HG03342 (cell line): ENCODE measurements at regions not wholly inside any gene's neighbourhood (a gene's known extent, or its start where the extent isn't known, plus 50 kb on each side); places are given as distances from the start of the nearest gene placed in this dataset.
"Not testable (repeated sequence)": the region's sequence is repeated elsewhere in the genome, so short reads cannot be mapped to it uniquely, and the experiment has no call there.

Experiments
- ATAC-seq: cut with Tn5 transposase; IDR thresholded peaks from one replicate; pipeline ENCODE4 v1.9.1; 2021; ENCODE audit warnings: mild to moderate bottlenecking, moderate library complexity; ENCODE audit not compliant: unreplicated experiment

DNA sequence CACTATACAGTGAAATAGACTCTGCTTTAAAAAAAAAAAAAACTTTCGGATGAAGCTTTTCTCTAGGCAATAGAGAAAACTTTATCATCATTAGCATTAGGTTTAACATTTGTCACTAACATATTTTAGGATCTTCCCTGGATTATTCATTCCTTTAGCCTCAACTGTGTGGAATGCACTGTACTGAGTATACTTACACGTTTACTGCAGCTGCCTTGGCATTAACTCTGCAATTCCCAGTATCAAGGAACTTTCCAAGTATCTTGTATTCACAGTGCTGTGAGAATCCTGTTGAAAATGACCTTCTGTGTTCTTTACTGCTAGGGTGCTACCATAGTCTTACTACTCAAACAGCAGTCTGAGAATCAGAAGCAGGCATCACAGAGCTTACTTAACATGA lies 328.2 kb upstream of the COL3A1 start:
- no peak for ATAC-seq

DNA sequence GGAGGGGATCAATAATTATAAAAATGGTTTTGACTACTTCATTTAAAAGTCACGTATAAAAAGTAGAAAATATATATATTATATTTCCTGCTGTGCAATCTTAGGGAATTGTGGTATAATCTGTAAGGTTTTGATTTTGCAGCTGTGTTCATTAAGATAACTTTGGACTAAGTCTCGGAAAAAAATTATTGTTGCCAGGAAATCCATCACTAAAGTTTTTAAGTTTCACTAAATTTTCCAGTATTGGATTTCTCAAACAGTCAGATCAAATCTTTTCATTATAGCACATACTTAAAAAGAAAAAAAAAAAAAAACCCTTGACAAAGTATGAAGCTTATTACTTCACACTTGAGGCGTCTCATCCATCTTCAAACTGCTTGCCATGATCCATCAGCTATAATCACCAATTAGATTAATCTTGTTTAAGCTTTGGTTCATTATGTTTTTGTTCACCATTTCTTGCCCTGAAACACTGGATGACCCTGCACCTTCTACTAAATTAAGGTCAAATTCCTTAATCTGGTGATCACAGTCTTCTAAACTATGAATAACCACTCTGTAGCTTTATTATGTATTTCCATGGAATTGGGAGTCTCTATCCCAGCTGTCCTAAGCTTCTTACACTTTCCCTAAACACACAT lies 326.6 kb upstream of the COL3A1 start:
- no peak for ATAC-seq

DNA sequence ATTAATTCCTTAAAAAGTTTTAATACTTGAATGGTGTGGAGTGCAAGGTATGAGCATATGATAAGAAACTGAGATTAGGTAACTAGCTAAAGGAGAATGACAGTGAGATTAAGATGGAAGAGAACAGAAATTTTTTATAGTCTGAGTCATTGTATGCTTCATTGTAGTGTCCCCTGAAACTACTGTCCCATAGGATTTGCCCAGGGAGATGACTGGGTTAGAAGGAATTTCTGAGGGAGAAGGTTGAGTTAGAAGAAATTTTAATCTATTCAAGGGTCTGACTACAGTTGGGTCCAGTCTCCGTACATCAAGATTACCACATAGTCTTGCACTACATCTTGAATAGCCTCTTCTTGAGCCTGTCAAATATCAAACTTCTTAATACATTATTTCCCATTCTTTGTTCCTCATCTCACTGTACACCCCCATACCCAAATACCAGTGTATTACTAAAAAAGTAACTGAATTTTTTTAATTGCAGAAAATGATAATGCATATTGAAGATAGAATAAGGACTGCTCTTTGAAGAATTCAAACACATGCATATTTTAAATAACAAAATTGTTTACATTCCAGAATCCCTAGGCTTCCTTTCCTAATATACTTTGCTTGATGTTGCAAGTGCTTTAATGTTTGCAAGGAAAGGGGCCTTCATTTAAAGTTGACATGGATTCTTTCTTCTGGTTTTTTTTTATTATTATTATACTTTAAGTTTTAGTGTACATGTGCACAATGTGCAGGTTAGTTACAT lies 314.3 kb upstream of the COL3A1 start:
- ATAC-seq = no peak

DNA sequence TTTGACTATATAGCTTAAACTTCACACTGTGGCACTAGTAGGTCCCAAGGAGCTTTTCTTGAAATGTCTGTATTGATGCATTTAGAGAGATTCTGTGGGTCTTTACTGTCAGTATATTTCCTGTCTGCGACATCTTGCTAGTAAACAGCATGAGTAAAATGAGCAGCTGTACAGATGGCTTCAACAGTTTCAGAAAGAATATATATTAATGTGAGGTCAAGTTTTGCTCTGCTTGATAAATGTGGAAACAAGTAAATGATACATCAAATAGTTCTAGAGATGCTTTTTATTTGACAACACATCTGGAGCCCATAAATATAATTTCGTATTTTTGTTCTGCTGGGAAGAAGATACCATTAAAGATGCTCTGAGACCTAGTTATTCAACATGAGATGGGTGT lies 310.9 kb upstream of the COL3A1 start:
- no peak for ATAC-seq

DNA sequence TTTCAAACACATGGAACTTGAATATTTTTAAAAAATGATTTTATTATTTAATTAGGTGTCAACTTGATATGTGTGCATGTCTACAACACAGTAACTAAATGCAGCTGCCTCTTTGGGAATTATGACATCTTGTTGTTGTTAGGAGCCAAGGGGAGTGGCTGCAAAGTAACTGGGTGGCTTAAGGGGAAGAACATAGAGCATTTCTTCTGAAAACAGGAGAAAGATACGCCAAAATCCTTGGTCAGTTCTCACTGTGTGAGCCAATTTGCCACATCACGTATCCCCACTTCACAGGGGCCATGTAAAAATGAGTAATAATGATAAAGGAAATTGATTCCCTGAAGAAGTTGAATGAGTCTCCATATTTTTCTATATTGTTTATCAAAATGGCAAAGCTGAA lies 309.8 kb upstream of the COL3A1 start:
- ATAC-seq = no peak

DNA sequence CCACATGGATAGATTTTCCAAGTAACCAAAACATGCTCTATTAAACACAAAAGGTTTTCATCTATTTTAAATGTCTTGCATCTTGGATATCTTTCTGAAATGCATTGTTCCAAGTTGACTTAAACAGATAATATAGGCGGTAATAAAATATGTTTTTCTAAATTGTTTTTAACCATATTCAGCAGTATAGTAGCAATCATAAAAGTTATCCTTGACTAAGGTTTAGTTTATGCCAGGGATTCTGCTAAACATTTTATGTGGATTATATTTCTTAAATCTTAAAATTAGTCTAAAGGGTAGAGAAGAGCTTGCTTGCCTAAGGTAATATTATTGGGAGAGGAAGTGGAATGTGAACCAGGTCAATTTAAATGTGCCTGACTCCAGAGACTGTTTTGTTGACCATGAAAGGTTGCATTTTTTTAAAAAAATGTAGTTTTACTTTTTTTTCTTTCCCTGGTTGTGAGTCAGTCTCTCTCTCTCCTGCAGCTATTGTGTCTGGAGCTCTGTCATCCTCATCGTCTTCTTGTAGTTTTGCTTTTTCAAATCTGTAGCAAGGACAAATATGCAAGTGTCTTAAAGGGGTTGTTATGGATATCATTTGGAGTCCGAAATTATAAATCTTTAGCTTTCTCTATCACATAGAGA lies 309.1 kb upstream of the COL3A1 start:
- no peak for ATAC-seq

DNA sequence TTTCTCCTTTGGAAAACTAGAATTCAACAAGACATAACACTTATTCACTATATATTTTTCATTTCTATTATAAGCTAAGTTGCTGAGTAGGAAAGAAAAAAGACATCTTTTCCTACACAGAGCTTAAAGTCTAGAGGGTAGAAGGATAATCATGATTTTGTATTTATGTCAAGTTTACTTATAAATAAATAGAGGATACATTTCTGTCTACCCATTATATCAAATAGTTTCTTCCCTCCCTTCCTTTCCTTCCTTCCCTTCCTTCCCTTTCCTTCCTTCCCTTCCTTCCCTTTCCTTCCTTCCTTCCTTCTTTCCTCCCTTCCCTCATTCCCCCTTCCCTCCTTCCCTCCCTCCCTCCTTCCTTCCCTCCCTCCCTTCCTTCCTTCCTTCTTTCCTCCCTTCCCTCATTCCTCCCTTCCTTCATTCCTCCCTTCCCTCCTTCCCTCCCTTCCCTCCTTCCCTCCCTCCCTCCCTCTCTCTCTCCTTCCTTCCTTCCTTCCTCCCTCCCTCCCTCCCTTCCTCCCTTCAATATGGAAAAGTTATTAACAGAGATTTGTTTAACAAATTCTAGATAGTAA lies 308.4 kb upstream of the COL3A1 start:
- no peak for ATAC-seq

DNA sequence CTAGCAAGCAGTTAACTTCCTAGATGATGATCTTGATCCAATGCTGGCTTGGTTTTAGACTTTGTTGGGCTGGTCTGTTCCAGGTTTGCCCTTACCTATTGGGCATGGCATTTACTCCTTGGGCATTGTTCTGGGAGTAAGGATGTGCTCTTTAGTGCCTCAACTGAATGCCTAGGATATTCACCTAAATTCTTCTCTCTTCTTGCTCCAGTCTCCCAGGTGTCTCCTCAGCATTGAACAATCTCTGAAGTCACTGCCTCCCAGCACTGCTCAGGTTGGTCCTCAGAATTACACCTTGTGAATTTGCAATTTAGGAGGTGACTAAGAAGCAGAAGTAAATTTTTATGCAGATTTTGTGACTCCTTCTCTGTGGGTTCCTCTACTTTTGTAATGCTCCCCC lies 307.7 kb upstream of the COL3A1 start:
- ATAC-seq = no peak

DNA sequence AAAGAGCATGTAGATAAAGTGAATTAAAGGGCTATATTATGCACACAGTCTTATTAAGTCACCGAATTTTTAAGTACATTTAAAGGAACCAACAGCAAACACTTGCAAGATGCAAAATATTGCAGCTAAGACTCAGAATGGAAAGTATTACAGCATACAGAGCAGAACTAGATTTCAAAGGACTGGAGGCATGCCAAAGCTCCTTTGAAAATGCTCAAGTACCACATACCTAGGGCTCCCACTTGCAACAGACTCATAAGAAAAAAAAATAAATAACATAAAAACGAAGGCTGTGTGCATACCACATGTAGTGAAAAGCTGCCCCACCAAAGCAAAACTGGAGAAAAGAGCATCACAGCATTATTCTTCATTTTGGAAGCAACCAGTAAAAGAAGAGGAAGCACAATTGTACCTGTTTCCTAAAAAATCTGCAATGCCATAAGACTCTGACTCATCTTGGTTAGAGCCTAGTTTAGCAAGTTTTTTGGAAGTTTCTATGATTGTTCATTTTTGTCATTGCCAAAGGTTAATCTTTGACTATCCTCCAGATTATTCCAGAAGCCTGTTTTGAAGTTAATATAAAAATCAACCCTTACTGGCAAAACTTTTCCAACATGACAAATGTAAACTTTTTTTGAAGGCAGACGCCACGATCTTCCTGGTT lies 306.0 kb upstream of the COL3A1 start:
- ATAC-seq = no peak

DNA sequence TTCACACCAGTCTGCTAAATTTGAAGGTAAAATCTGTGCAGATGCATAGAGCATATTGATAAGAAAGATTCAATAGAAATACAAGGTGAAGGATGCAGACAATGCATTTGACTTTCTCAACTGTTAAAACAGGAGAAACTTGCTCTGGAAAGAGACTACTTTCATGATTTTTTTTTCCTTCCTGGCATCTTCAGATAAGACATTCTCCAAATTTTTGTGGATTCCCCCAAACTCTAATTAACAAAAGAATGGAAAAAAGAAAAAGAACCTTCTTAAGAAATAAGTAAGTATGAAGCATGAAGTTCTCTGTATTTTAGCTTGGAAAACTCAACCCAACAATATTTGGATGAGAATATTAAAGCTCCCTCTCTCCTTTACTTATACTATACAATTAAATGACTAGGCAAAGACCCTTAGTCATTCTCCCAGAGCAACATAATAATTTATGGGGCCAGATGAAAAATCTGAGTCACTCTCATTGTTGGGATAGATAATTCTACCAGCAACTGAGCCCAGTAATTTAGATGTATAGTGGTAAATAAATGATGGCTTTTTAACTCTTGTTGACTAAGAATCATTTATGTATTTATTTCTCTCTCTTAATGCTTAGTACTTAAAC lies 298.7 kb upstream of the COL3A1 start:
- ATAC-seq = no peak

DNA sequence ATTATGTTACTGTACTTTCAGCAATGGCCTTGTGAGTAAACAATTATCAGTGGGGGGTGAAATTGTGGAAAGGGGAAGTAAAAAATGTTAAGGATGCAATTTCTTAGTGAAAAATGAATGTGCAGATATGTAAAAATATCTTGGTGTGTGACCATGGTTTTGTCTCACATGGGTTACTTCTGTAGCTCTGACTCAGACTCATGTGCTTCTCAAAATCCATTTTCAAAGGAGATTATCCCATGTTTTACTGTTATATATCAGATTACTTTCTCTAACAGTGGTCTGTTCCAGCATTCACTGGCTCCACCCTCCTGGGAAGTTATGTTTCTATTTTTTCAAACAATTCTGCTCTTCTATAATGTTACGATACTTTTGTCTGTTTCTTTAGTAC lies 298.2 kb upstream of the COL3A1 start:
- ATAC-seq = no peak

DNA sequence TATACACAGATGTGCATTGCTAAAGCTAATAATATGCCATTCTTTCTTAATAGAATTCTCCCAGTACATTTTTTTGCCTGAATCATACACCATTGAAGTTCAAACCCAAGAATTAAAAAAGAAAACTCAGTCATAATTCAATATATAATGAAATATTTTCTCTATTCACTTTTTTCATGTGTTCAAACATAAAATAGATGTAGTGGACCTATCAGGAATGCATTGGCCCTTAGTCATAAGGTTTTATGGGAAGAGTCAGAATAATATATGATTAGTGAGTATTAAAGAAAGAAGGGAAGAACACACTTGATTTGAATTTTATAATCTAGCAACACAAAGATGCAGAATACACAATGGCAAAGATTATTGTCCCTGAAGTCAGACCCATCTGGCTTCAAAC lies 297.0 kb upstream of the COL3A1 start:
- no peak for ATAC-seq

DNA sequence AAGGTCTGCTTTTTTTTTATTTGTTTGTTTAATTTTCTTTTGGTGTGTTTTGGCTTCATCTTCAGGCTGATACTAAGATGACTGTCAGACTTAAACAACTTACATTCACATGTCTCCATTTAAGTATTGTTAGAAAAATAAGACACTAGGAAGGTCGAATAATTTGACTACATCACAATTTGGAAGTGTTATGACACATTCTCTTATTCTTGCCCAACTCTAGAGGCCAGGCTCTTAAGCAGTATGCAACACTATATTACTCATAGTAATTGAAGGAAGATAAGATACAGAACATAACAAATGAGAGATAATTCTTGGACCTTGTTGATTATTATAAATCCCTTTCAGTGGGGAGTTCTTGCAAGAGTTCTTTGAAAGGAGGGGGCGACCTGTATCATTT lies 295.3 kb upstream of the COL3A1 start:
- ATAC-seq = no peak

DNA sequence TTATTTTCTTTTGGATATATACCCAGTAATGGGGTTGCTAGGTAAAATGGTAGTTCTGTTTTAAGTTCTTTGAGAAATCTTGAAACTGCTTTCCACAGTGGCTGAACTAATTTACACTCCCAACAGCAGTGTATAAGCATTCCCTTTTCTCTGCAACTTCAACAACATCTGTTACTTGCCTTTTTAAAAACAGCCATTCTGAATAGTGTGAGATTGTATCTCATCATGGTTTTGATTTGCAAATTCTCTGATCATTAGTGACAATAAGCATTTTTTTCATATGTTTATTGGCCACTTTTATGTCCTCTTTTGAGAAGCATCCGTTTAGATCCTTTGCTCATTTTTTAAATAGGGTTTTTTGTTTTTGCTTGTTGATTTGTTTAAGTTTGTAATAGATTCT lies 291.3 kb upstream of the COL3A1 start:
- no peak for ATAC-seq

DNA sequence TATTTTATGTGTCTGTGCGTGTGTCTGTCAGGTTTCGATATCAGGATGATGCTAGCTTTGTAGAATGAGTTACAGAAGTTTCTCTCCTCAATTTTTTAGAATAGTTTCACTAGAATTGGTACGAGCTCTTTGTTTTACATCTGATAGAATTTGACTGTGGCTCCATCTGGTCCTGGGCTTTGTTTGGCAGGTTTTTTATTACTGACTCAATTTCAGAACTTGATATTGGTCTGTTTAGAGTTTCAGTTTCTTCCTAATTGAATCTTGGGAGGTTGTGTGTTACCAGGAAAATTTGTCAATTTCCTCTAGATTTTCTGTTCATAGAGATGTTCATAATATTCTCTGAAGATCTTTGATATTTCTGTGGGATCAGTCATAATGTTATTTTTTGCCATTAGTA lies 289.4 kb upstream of the COL3A1 start:
- no peak for ATAC-seq

DNA sequence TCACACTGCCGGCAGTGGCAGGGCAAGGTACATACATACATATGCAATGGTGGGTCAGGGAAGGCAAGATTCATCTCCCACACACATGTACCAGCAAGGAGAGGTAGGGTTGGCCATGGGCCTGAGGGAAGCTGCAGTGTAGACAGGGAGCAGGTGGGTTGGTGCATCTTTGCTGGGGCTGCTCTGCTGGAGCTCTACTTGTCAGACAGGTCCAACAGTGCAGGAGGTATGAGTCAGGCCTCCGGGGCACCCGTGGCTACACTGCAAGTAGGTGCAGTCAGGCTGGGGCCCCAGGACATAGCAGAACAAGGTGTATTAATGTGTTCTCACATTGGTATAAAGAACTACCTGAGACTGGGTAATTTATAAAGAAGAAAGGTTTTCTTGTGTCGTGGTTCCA lies 281.1 kb upstream of the COL3A1 start:
- ATAC-seq = no peak

DNA sequence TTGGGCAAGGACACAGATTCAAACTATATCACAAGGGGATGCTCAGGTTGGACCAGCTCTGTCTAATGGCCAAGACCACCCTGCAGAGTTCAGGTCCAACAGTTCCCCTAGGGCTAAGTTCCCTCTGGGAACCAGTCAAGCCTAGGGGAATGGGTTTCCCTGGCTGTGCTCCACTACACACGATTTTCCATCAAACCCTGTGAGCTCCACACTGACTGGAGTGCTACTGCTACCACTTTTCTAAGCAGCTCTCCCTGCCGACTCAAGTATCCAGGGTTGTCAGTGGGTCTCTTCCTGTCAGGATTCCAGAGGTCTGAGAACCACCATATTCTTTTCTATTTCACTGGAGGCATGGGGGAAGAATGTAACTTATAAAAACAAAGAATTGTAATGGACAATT lies 280.4 kb upstream of the COL3A1 start:
- no peak for ATAC-seq

DNA sequence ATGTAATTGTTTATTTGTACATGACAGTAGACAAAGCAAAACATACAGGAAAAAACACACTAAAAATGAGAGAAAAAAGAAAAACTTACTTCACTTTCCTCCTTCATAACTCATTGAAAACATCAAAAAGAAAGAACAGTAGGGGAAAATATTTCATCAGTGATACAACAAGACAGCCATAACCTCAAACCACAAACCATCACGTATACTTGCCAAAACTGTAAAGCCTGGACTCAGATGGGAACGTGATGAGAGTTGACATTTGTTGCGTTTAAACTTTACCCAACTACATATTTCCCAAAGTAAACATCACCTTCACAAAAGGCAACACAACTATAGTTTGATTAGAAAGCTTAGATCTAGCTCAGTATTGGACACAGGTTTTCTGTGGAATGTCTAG lies 278.2 kb upstream of the COL3A1 start:
- ATAC-seq = no peak

DNA sequence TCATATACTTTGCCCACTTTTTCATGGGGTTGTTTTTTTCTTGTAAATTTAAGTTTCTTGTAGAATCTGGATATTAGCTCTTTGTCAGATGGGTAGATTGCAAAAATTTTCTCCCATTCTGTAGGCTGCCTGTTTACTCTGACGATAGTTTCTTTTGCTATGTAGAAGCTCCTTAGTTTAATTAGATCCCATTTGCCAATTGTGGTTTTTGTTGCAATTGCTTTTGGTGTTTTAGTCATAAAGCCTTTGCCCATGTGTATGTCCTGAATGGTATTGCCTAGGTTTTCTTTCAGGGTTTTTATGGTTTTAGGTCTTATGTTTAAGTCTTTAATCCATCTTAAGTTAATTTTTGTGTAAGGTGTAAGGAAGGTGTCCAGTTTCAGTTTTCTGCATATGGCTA lies 276.0 kb upstream of the COL3A1 start:
- not testable (repeated sequence) for ATAC-seq

DNA sequence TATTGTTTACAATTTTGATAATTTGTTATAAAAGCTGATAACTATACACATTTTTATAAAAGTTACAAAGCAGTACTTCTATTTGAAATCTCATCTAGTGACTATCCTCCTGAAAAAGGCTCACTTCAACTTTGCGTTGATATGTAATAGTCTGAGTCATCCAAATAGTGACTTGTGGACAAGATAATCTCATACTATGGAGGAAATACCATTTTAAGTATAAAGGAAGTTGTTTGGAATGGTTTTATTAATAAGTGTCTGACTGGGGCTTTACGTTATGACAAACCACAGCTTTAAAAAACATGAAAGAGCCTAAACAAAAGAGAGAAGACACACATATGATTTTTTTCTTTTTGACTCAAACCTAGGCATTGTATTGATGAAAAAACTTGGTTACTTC lies 272.3 kb upstream of the COL3A1 start:
- no peak for ATAC-seq

DNA sequence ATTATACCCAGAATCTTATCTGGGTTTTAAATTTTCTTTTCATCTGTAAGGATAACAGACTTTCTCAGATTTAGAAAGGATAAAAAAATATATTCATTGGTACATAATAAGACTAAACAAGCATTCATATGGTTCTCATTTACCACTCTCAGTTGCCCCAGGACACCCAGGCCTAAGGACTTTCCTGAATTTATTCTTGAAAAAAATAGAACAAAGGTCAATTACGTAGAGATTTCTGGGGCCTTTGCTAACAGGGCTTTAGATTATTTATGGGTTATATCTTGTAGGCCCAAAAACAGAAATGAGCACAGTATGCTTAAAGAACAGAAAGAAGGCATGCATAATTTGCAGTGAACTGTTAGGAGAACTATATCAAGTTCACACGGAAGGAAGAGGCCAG lies 269.0 kb upstream of the COL3A1 start:
- no peak for ATAC-seq
